RWPE2 (cell line): ENCODE measurements at regions not wholly inside any gene's neighbourhood (a gene's known extent, or its start where the extent isn't known, plus 50 kb on each side); places are given as distances from the start of the nearest gene placed in this dataset.

ENCODE experiments used
- ATAC-seq: fragments of 200-7000 bp; cut with Tn5 transposase; 3 replicates; pipeline ENCODE4 v1.9.1; 2021; ENCODE audit warnings: low read depth
- DNase-seq: peaks from one replicate; pipeline ENCODE4 v3.0.0-alpha.2; 2020; ENCODE audit warnings: low spot score
- H3K27ac ChIP-seq: fragments of 450-650 bp; 2 replicates; pipeline ENCODE4 v1.5.1; 2017; ENCODE audit warnings: mild to moderate bottlenecking; ENCODE audit not compliant: poor library complexity, severe bottlenecking
- H3K27me3 ChIP-seq: fragments of 250-450 bp; sonication (Bioruptor Pico); 2 replicates; pipeline ENCODE4 v1.5.1; 2021; ENCODE audit warnings: mild to moderate bottlenecking, moderate library complexity; ENCODE audit not compliant: insufficient read depth, poor library complexity, severe bottlenecking
- H3K36me3 ChIP-seq: fragments of 250-450 bp; sonication (Bioruptor Pico); 2 replicates; pipeline ENCODE4 v1.5.1; 2020; ENCODE audit warnings: low read depth, mild to moderate bottlenecking, moderate library complexity
- H3K4me1 ChIP-seq: fragments of 250-450 bp; sonication (Bioruptor Pico); 2 replicates; pipeline ENCODE4 v1.5.1; 2021; ENCODE audit warnings: mild to moderate bottlenecking, moderate library complexity; ENCODE audit not compliant: insufficient read depth, poor library complexity, severe bottlenecking
- H3K4me3 ChIP-seq: fragments of 250-450 bp; sonication (Bioruptor Pico); 2 replicates; pipeline ENCODE4 v1.5.1; 2021; ENCODE audit warnings: mild to moderate bottlenecking, moderate library complexity; ENCODE audit not compliant: severe bottlenecking
- H3K9me3 ChIP-seq: fragments of 250-450 bp; sonication (Bioruptor Pico); 2 replicates; pipeline ENCODE4 v1.5.1; 2021; ENCODE audit warnings: mild to moderate bottlenecking, moderate library complexity; ENCODE audit not compliant: severe bottlenecking
- CTCF ChIP-seq: fragments of 450-650 bp; IDR thresholded peaks from one replicate; pipeline ENCODE4 v1.5.1; 2017; ENCODE audit warnings: mild to moderate bottlenecking, moderate library complexity; ENCODE audit not compliant: poor library complexity, severe bottlenecking

GRCh38 chr3:17802950-17803349 is 60.5 kb upstream of the TBC1D5 start:
- no peak overlapping the region for H3K27ac ChIP-seq
- TF ChIP-seq CTCF = no peak
- H3K36me3 ChIP-seq = no peaks in the 10 kb centered on the region
- no peak for ATAC-seq
- DNase-seq = no peak
- no peak overlapping the region for H3K4me3 ChIP-seq
- H3K4me1 ChIP-seq = no peaks in the 10 kb centered on the region
- no peaks in the 10 kb centered on the region for H3K9me3 ChIP-seq
- no peaks in the 10 kb centered on the region for H3K27me3 ChIP-seq

- no peak for ATAC-seq
These were observed 58.7 kb upstream of the TBC1D5 start for GRCh38 chr3:17801131-17801530.

GRCh38 chr3:17800232-17800631 is 57.8 kb upstream of the TBC1D5 start:
- Histone ChIP-seq H3K27me3 (no peaks in the 10 kb centered on the region), H3K9me3 (no peaks in the 10 kb centered on the region), H3K4me3 (no peak overlapping the region), H3K27ac (no peak overlapping the region), H3K36me3 (no peaks in the 10 kb centered on the region), H3K4me1 (no peaks in the 10 kb centered on the region)
- ATAC-seq (peak; percentile 74; the same call in 2 of the 3 replicates), DNase-seq (no peak)
- TF ChIP-seq CTCF = no peak

More at GRCh38 chr3:17801131-17801530, 58.7 kb upstream of the TBC1D5 start:
- H3K4me3 ChIP-seq = no peak overlapping the region
- H3K36me3 ChIP-seq = no peaks in the 10 kb centered on the region
- no peaks in the 10 kb centered on the region for H3K9me3 ChIP-seq
- no peak overlapping the region for H3K27ac ChIP-seq
- no peaks in the 10 kb centered on the region for H3K27me3 ChIP-seq
- no peak for TF ChIP-seq CTCF
- DNase-seq = no peak
- H3K4me1 ChIP-seq = no peaks in the 10 kb centered on the region

- Histone ChIP-seq H3K27ac (no peak overlapping the region), H3K27me3 (no peaks in the 10 kb centered on the region), H3K36me3 (no peaks in the 10 kb centered on the region), H3K4me1 (no peaks in the 10 kb centered on the region), H3K4me3 (no peak overlapping the region), H3K9me3 (no peaks in the 10 kb centered on the region)
- ATAC-seq (no peak), DNase-seq (no peak)
- no peak for TF ChIP-seq CTCF
These were observed 56.9 kb upstream of the TBC1D5 start for GRCh38 chr3:17799312-17799711.

- Histone ChIP-seq H3K9me3 (no peaks in the 10 kb centered on the region), H3K4me1 (no peaks in the 10 kb centered on the region), H3K36me3 (no peaks in the 10 kb centered on the region), H3K27ac (no peak overlapping the region), H3K4me3 (no peak overlapping the region), H3K27me3 (no peaks in the 10 kb centered on the region)
- no peak for ATAC-seq
- TF ChIP-seq CTCF = no peak
- DNase-seq = no peak
These were observed 55.6 kb upstream of the TBC1D5 start for GRCh38 chr3:17798000-17798399.
